Pons (tissue), 1 donor: ENCODE measurements at regions not wholly inside any gene's neighbourhood (a gene's known extent, or its start where the extent isn't known, plus 50 kb on each side); places are given as distances from the start of the nearest gene placed in this dataset.
A peak's percentile ranks its signal among the peaks of the same experiment; 100 is the strongest.

Source experiments
- DNase-seq: peaks from one replicate; pipeline ENCODE4 v3.0.0-alpha.2; 2016; ENCODE audit warnings: low spot score

GRCh38 chr21:27448960-27449359 is 482.1 kb upstream of the ADAMTS5 start:
- no peak for DNase-seq

GRCh38 chr21:27447843-27448242 is 481.0 kb upstream of the ADAMTS5 start:
- DNase-seq: no peak

- no peak for DNase-seq
Measured at GRCh38 chr21:27429710-27430341, 462.9 kb upstream of the ADAMTS5 start.

GRCh38 chr21:27426196-27426595 is 459.3 kb upstream of the ADAMTS5 start:
- DNase-seq: no peak

GRCh38 chr21:27425574-27425973 is 458.7 kb upstream of the ADAMTS5 start:
- no peak for DNase-seq

- DNase-seq: no peak
Measured at GRCh38 chr21:27425172-27425571, 458.3 kb upstream of the ADAMTS5 start.

GRCh38 chr21:27424601-27425000 is 457.7 kb upstream of the ADAMTS5 start:
- DNase-seq: no peak

GRCh38 chr21:27423906-27424595 is 457.2 kb upstream of the ADAMTS5 start:
- no peak for DNase-seq

- no peak for DNase-seq
Measured at GRCh38 chr21:27423038-27423437, 456.1 kb upstream of the ADAMTS5 start.

GRCh38 chr21:27422435-27422834 is 455.5 kb upstream of the ADAMTS5 start:
- no peak for DNase-seq

GRCh38 chr21:27421654-27422053 is 454.8 kb upstream of the ADAMTS5 start:
- no peak for DNase-seq

- DNase-seq: no peak
Measured at GRCh38 chr21:27419153-27419552, 452.3 kb upstream of the ADAMTS5 start.

GRCh38 chr21:27418346-27418745 is 451.5 kb upstream of the ADAMTS5 start:
- DNase-seq: no peak

GRCh38 chr21:27412530-27412929 is 445.6 kb upstream of the ADAMTS5 start:
- DNase-seq: no peak

- DNase-seq: no peak
Measured at GRCh38 chr21:27408826-27409225, 441.9 kb upstream of the ADAMTS5 start.

GRCh38 chr21:27407271-27407670 is 440.4 kb upstream of the ADAMTS5 start:
- DNase-seq: peak; percentile 79

GRCh38 chr21:27406300-27407009 is 439.6 kb upstream of the ADAMTS5 start:
- DNase-seq: peak; percentile 18

GRCh38 chr21:27403011-27403410 is 436.1 kb upstream of the ADAMTS5 start:
- DNase-seq: no peak

- DNase-seq: no peak
Measured at GRCh38 chr21:27400045-27400444, 433.2 kb upstream of the ADAMTS5 start.

GRCh38 chr21:27397578-27397977 is 430.7 kb upstream of the ADAMTS5 start:
- DNase-seq: no peak

- DNase-seq: no peak
Measured at GRCh38 chr21:27393726-27394125, 426.8 kb upstream of the ADAMTS5 start.

- no peak for DNase-seq
Measured at GRCh38 chr21:27391990-27392389, 425.1 kb upstream of the ADAMTS5 start.

- no peak for DNase-seq
Measured at GRCh38 chr21:27390384-27390783, 423.5 kb upstream of the ADAMTS5 start.
